ENCODE measurements at regions not wholly inside any gene's neighbourhood (a gene's known extent, or its start where the extent isn't known, plus 50 kb on each side); places are given as distances from the start of the nearest gene placed in this dataset.
"Not testable (repeated sequence)": the region's sequence is repeated elsewhere in the genome, so short reads cannot be mapped to it uniquely, and the experiment has no call there.

GRCh38 chr7:121744877-121745276 is 128.1 kb upstream of the PTPRZ1 start:
- no peak for DNase-seq

- DNase-seq, result no peak
Observed at GRCh38 chr7:121744319-121744718, 128.6 kb upstream of the PTPRZ1 start.

GRCh38 chr7:121741896-121742295 is 131.1 kb upstream of the PTPRZ1 start:
- no peak for DNase-seq

DNA sequence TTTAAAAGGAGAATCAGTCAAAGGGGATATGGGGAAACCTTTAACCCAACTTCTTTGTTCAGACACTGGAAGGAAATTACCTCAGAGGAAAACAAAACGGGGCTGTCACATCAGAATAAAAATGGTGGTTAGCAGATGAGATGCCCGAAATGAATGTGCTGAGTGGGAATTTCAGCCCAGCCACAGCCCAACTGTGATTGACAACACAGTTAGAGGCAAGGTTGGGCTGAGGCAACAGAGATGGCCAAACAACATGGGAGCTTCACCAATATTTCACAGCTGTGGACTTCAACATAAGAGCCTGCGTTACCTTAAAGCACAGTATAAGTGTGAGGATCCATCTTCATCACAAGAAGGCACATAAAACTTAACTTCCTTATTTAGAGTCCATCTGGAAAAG is 133.5 kb upstream of the PTPRZ1 start:
- DNase-seq, result no peak

- no peak for DNase-seq
Observed at GRCh38 chr7:121730869-121731268, 142.1 kb upstream of the PTPRZ1 start.

GRCh38 chr7:121714559-121715303 is 158.2 kb upstream of the PTPRZ1 start:
- no peak for DNase-seq

DNA sequence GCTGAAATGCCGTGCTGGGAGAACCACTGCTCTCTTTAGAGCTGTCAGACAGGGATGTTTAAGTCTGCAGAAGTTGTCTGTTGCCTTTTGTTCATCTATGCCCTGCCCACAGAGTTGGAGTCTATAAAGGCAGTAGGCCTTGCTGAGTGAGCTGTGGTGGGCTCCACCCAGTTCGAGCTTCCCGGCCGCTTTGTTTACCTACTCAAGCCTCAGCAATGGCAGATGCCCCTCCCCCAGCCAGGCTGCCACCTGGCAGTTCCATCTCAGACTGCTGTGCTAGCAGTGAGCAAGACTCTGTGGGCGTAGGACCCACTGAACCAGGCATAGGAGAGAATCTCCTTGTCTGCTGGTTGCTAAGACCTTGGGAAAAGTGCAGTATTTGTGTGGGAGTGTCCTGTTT is 160.0 kb upstream of the PTPRZ1 start:
- not testable (repeated sequence) for DNase-seq

- no peak for DNase-seq
Observed at GRCh38 chr7:121697731-121698316, 175.1 kb upstream of the PTPRZ1 start.

- no peak for DNase-seq
Observed at GRCh38 chr7:121696954-121697353, 176.0 kb upstream of the PTPRZ1 start.

- no peak for DNase-seq
Observed at GRCh38 chr7:121689749-121690148, 183.2 kb upstream of the PTPRZ1 start.

GRCh38 chr7:121681700-121682099 is 191.3 kb upstream of the PTPRZ1 start:
- DNase-seq, result no peak

DNA sequence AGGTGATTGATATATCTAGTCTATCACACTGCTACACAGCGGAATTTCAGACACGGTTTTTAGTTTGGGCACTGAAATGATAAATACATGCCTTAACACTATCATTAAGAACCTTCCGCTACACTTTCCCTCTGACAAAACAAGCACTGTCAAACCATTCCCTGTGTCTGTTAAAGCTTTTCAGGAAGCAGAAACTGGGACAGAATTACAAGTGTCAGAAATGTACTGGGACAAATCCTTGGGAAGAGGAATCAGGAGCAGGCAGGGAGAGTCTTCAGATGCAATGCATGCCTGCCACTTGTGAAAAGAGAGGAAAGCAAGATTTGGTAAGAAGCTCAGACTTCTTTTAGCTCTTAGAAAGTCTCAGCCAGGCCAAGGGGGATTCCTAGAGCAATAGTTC is 196.8 kb upstream of the PTPRZ1 start:
- DNase-seq, result no peak

DNA sequence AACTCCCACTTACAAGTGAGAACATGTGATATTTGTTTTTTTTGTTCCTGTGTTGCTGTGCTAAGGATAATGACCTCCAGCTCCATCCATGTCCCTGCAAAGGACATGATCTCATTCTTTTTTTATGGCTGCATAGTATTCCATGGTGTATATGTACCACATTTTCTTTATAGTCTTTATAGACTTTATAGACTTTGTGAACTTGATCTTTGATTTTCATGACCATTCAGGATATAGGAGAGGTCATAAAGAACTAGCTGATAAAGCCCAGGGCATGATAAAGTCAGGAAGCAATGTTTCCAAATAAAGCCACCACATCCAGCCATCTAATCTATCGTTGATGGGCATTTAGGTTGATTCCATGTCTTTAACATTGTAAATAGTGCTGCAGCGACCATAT is 198.5 kb upstream of the PTPRZ1 start:
- not testable (repeated sequence) for DNase-seq

DNA sequence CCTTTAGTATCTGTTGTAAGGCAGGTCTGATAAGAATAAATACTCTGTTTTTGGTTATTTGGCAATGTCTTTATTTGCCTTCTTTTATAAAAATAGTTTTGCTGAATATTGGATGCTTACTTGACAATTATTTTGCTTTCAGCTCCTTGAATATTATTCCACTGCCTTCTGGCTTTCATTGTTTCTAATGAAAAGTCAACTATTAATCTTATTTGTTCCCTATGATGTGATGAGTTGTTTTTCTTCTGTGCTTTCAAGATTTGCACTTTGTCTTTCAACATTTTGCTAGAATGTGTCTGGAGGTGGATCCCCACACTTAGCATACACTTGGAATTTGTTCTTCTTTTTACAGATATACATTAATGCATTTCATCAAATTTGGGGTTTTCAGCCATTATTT is 203.8 kb upstream of the PTPRZ1 start:
- no peak for DNase-seq

GRCh38 chr7:121666306-121666705 is 206.7 kb upstream of the PTPRZ1 start:
- no peak for DNase-seq

DNA sequence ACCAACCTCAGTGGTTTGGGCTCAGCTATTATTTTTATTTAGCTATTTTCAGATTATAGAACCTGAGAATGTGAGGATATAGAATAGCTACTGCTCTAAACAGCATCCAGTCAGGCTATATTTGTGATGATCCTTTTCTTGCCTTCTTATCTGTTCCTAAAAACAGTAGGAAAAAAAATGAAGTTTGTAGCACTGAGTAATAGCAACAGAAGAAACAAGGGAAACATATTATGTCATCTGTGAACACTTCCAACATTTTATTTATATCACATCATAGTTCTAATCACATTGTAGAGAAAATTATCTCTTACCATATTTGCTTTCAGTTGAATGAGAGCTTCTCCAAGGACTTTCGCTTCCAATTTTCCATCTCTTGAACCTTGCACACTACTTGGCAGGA is 229.6 kb upstream of the PTPRZ1 start:
- no peak for DNase-seq

GRCh38 chr7:121639705-121640104 is 233.3 kb upstream of the PTPRZ1 start:
- no peak for DNase-seq

GRCh38 chr7:121638286-121638685 is 234.7 kb upstream of the PTPRZ1 start:
- DNase-seq, result no peak

DNA sequence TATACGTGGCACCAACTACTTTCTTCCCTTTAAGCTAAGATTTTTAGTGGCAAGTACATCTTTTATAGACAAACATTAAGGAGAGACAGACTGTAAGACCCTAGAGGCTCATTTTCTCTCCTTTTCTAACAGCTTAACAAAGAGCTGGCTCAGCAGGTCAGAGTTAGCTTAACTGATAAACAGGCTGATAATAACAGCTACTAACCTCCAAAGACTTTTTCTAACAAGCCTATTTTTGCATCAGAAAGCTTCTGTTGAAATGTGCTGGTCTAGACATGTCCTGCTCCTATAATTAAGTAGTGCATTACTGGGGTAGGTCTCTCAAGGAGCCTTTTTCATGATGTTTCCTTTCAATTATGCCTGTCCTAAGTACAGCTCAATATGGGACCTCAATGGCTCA is 238.2 kb upstream of the FAM3C start:
- no peak for DNase-seq

- no peak for DNase-seq
Observed at GRCh38 chr7:121633186-121633585, 237.1 kb upstream of the FAM3C start.

- DNase-seq, result no peak
Observed at GRCh38 chr7:121624958-121625357, 228.8 kb upstream of the FAM3C start.

DNA sequence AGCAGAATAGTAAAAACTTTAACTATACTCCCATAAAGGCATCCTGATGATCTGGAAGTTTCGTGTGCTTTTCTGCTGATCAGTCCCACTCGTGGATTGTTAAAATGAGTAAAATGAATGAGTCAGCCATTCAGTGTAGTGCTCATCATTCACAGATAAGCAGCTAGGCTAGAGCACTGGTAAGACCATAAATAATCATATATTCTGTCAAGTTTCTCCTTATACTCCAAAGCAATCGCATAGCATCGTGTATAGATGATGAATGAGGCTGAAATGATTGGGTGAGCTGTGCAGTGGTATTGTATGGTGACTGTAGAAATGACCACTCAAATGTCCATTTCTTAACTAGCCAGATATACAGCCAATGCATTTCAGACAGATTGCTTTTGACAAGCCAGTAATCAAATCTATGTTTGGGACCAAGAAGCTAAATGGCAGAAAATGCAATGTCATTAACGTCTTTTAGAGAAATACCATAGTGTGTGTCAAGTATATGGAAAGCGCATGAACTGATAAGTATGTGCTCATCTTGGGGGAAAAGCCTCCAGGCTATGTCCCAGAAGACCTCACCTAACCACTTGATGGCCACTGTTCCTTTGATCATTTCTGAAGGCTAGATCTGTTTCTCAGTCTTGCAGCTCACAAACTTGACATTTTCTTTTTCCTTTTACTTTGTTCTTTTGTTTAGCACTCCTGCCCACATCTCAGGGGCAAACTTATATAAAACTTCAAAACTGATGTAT is 227.2 kb upstream of the FAM3C start:
- DNase-seq, result no peak

GRCh38 chr7:121621937-121622336 is 225.8 kb upstream of the FAM3C start:
- no peak for DNase-seq
